Cardiac fibroblast (primary cell): ENCODE measurements at regions not wholly inside any gene's neighbourhood (a gene's known extent, or its start where the extent isn't known, plus 50 kb on each side); places are given as distances from the start of the nearest gene placed in this dataset.

Source experiments
- DNase-seq, 2 donors: peaks; one replicate each; pipeline versions ENCODE4 v3.0.0 to v3.0.0-alpha.2; 2010; ENCODE audit warnings: low read depth in 2 of 2
- H3K4me3 ChIP-seq, 2 donors: replicated peaks in 1 of 2; 1 replicate in 1 of 2; 2 replicates in 1 of 2; pipeline ENCODE4 v1.5.1; 2011; ENCODE audit warnings: low read depth in 2 of 2, low read length in 2 of 2, mild to moderate bottlenecking in 2 of 2, moderate library complexity in 1 of 2
- CTCF ChIP-seq: IDR thresholded peaks from one replicate; pipeline ENCODE4 v1.5.1; 2011; ENCODE audit warnings: low read depth, mild to moderate bottlenecking, low read length, inconsistent platforms

GRCh38 chr6:167426084-167426483, 101.2 kb downstream of the TTLL2 start:
- no peak for TF ChIP-seq CTCF
- no peak overlapping the region for H3K4me3 ChIP-seq
- no peak for DNase-seq

- no peak overlapping the region for H3K4me3 ChIP-seq
- TF ChIP-seq CTCF, result no peak
- DNase-seq, result no peak
These were observed 101.8 kb downstream of the TTLL2 start for GRCh38 chr6:167426651-167427050.

GRCh38 chr6:167428664-167429333, 103.9 kb downstream of the TTLL2 start:
- no peak overlapping the region for H3K4me3 ChIP-seq
- no peak for TF ChIP-seq CTCF
- no peak for DNase-seq

- H3K4me3 ChIP-seq, result no peak overlapping the region
- no peak for TF ChIP-seq CTCF
- no peak for DNase-seq
These were observed 104.5 kb downstream of the TTLL2 start for GRCh38 chr6:167429353-167429752.

GRCh38 chr6:167435209-167435728, 110.4 kb downstream of the TTLL2 start:
- no peak for TF ChIP-seq CTCF
- no peak for DNase-seq
- no peak overlapping the region for H3K4me3 ChIP-seq

- no peak for TF ChIP-seq CTCF
- no peak for DNase-seq
- H3K4me3 ChIP-seq, result no peak overlapping the region
These were observed 113.1 kb downstream of the TTLL2 start for GRCh38 chr6:167437888-167438484.
